ENCODE measurements at regions not wholly inside any gene's neighbourhood (a gene's known extent, or its start where the extent isn't known, plus 50 kb on each side); places are given as distances from the start of the nearest gene placed in this dataset.

GRCh38 chr3:98971169-98971681 lies 69.7 kb upstream of the DCBLD2 start:
- Histone ChIP-seq H3K9ac (ENCODE audit: low read length) (no peak overlapping the region), H3K27me3 (replicated peaks; ENCODE audit: insufficient read depth, low read length) (no peaks in the 10 kb centered on the region), H3K9me3 (replicated peaks; ENCODE audit: insufficient read depth, low read length) (no peaks in the 10 kb centered on the region), H3F3A (ENCODE audit: insufficient read depth, low read length) (no peaks in the 10 kb centered on the region), H3K9me2 (replicated peaks; ENCODE audit: insufficient read depth, low read length) (no peaks in the 10 kb centered on the region), H3K4me1 (ENCODE audit: low read length) (no peaks in the 10 kb centered on the region), H4K20me1 (ENCODE audit: insufficient read depth, low read length) (no peaks in the 10 kb centered on the region), H3K4me2 (ENCODE audit: low read depth, low read length) (no peak overlapping the region), H3K27ac (ENCODE audit: low read length) (no peak overlapping the region), H2AFZ (ENCODE audit: low read length) (no peak overlapping the region), H3K36me3 (replicated peaks; ENCODE audit: insufficient read depth, low read length) (no peaks in the 10 kb centered on the region), H3K4me3 (ENCODE audit: low read length) (no peak overlapping the region), H3K79me2 (ENCODE audit: low read length) (no peaks in the 10 kb centered on the region)
- DNase-seq: no peak
- TF ChIP-seq EZH2 (optimal IDR thresholded peaks at IDR 0.05; ENCODE audit: low read depth, low read length): no peak
- TF ChIP-seq CTCF (IDR thresholded peaks at IDR 0.05; ENCODE audit: low read length): no peak
- TF ChIP-seq EZH2phosphoT487 (IDR thresholded peaks at IDR 0.05; ENCODE audit: low read length): no peak

- Histone ChIP-seq H3K27ac (ENCODE audit: low read length) (no peak overlapping the region), H3K79me2 (ENCODE audit: low read length) (no peaks in the 10 kb centered on the region), H3K4me2 (ENCODE audit: low read depth, low read length) (no peak overlapping the region), H2AFZ (ENCODE audit: low read length) (no peak overlapping the region), H3K9ac (ENCODE audit: low read length) (no peak overlapping the region), H3F3A (ENCODE audit: insufficient read depth, low read length) (no peaks in the 10 kb centered on the region), H4K20me1 (ENCODE audit: insufficient read depth, low read length) (no peaks in the 10 kb centered on the region), H3K9me3 (replicated peaks; ENCODE audit: insufficient read depth, low read length) (no peaks in the 10 kb centered on the region), H3K9me2 (replicated peaks; ENCODE audit: insufficient read depth, low read length) (no peaks in the 10 kb centered on the region), H3K27me3 (replicated peaks; ENCODE audit: insufficient read depth, low read length) (no peaks in the 10 kb centered on the region), H3K4me3 (ENCODE audit: low read length) (no peak overlapping the region), H3K4me1 (ENCODE audit: low read length) (no peaks in the 10 kb centered on the region), H3K36me3 (replicated peaks; ENCODE audit: insufficient read depth, low read length) (no peaks in the 10 kb centered on the region)
- DNase-seq: no peak
- TF ChIP-seq EZH2 (optimal IDR thresholded peaks at IDR 0.05; ENCODE audit: low read depth, low read length) (no peak), EZH2phosphoT487 (IDR thresholded peaks at IDR 0.05; ENCODE audit: low read length) (no peak), CTCF (IDR thresholded peaks at IDR 0.05; ENCODE audit: low read length) (no peak)
These were observed 67.8 kb upstream of the DCBLD2 start for GRCh38 chr3:98969295-98969694.

DNA sequence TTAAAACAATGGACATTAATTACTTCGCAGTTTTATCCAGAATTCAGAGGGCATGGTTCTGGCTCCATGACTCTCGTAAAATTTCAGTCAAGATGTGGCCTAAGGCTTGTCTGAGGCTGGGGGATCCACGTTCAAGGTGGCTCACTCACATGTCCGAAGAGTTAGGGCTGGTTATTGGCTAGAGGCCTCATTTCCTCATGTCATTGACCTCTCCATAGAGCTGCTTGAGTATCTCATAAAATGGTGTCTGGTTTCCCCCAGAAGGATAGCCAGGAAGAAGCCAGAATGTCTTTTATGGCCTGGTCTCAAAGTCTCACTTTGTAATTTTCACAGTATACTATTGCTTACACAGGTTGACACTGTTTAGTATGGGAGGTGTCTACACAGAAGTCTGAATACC lies 67.3 kb upstream of the DCBLD2 start:
- Histone ChIP-seq H3K9me2 (replicated peaks; ENCODE audit: insufficient read depth, low read length) (no peaks in the 10 kb centered on the region), H3K27ac (ENCODE audit: low read length) (no peak overlapping the region), H3K4me3 (ENCODE audit: low read length) (no peak overlapping the region), H3K9me3 (replicated peaks; ENCODE audit: insufficient read depth, low read length) (no peaks in the 10 kb centered on the region), H3K36me3 (replicated peaks; ENCODE audit: insufficient read depth, low read length) (no peaks in the 10 kb centered on the region), H2AFZ (ENCODE audit: low read length) (no peak overlapping the region), H3K27me3 (replicated peaks; ENCODE audit: insufficient read depth, low read length) (no peaks in the 10 kb centered on the region), H3K4me1 (ENCODE audit: low read length) (no peaks in the 10 kb centered on the region), H3F3A (ENCODE audit: insufficient read depth, low read length) (no peaks in the 10 kb centered on the region), H4K20me1 (ENCODE audit: insufficient read depth, low read length) (no peaks in the 10 kb centered on the region), H3K4me2 (ENCODE audit: low read depth, low read length) (no peak overlapping the region), H3K79me2 (ENCODE audit: low read length) (no peaks in the 10 kb centered on the region), H3K9ac (ENCODE audit: low read length) (no peak overlapping the region)
- TF ChIP-seq EZH2phosphoT487 (IDR thresholded peaks at IDR 0.05; ENCODE audit: low read length) (no peak), EZH2 (optimal IDR thresholded peaks at IDR 0.05; ENCODE audit: low read depth, low read length) (no peak), CTCF (IDR thresholded peaks at IDR 0.05; ENCODE audit: low read length) (no peak)
- DNase-seq: no peak
